Renal pelvis (tissue), 1 donor: ENCODE measurements at regions not wholly inside any gene's neighbourhood (a gene's known extent, or its start where the extent isn't known, plus 50 kb on each side); places are given as distances from the start of the nearest gene placed in this dataset.

Source experiments
- DNase-seq: peaks from one replicate; pipeline ENCODE4 v3.0.0-alpha.2; 2013

GRCh38 chr13:60282708-60283107 lies 114.3 kb upstream of the TDRD3 start:
- no peak for DNase-seq

- DNase-seq, result no peak
Observed at GRCh38 chr13:60286707-60287106, 110.3 kb upstream of the TDRD3 start.

- no peak for DNase-seq
Observed at GRCh38 chr13:60288569-60288968, 108.5 kb upstream of the TDRD3 start.

GRCh38 chr13:60303166-60303565 lies 93.9 kb upstream of the TDRD3 start:
- DNase-seq, result no peak

GRCh38 chr13:60311527-60311926 lies 85.5 kb upstream of the TDRD3 start:
- DNase-seq, result no peak

GRCh38 chr13:60312851-60313505 lies 84.0 kb upstream of the TDRD3 start:
- DNase-seq, result no peak

GRCh38 chr13:60318186-60318585 lies 78.8 kb upstream of the TDRD3 start:
- DNase-seq, result no peak

- DNase-seq, result no peak
Observed at GRCh38 chr13:60324131-60324530, 72.9 kb upstream of the TDRD3 start.

- no peak for DNase-seq
Observed at GRCh38 chr13:60326273-60326672, 70.7 kb upstream of the TDRD3 start.

- DNase-seq, result no peak
Observed at GRCh38 chr13:60327511-60327910, 69.5 kb upstream of the TDRD3 start.

- no peak for DNase-seq
Observed at GRCh38 chr13:60328073-60328472, 68.9 kb upstream of the TDRD3 start.

- no peak for DNase-seq
Observed at GRCh38 chr13:60329221-60329923, 67.6 kb upstream of the TDRD3 start.

GRCh38 chr13:60331249-60332012 lies 65.6 kb upstream of the TDRD3 start:
- no peak for DNase-seq

GRCh38 chr13:60332682-60333081 lies 64.3 kb upstream of the TDRD3 start:
- no peak for DNase-seq

GRCh38 chr13:60334310-60334709 lies 62.7 kb upstream of the TDRD3 start:
- DNase-seq, result no peak

- DNase-seq, result no peak
Observed at GRCh38 chr13:60335531-60335930, 61.5 kb upstream of the TDRD3 start.

- no peak for DNase-seq
Observed at GRCh38 chr13:60338754-60339153, 58.3 kb upstream of the TDRD3 start.

GRCh38 chr13:60343978-60344377 lies 53.0 kb upstream of the TDRD3 start:
- DNase-seq, result no peak

- no peak for DNase-seq
Observed at GRCh38 chr13:60347174-60347573, 49.8 kb upstream of the TDRD3 start.
